Forelimb muscle (tissue), 1 donor: ENCODE measurements at regions not wholly inside any gene's neighbourhood (a gene's known extent, or its start where the extent isn't known, plus 50 kb on each side); places are given as distances from the start of the nearest gene placed in this dataset.
A peak's percentile ranks its signal among the peaks of the same experiment; 100 is the strongest.

Source experiments
- DNase-seq: peaks from one replicate; pipeline ENCODE4 v3.0.0-alpha.2; 2013; ENCODE audit warnings: low read depth

GRCh38 chr3:168162172-168162571, 66.4 kb upstream of the GOLIM4 start:
- no peak for DNase-seq

DNA sequence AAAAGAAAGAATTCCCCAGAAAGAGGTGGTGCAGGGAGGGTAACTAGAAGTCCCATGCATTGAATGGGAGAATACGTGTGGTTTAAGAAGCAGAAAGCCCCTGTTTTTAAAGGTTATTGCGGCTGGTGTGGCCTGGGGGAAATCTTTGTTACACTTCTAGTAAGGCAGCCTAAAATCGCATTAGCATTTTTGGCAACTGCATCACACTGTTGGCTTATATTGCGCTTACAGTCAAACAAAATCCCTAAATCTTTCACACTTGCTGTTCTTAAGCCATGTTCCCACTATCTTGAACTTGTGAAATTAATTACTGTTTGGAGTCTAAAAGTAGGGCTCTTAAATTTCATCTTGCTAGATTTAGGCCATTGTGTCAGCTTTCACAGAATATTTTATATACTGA, 66.0 kb upstream of the GOLIM4 start:
- DNase-seq = peak; percentile 22

- DNase-seq = no peak
These were observed 62.2 kb upstream of the GOLIM4 start for GRCh38 chr3:168157903-168158302.

DNA sequence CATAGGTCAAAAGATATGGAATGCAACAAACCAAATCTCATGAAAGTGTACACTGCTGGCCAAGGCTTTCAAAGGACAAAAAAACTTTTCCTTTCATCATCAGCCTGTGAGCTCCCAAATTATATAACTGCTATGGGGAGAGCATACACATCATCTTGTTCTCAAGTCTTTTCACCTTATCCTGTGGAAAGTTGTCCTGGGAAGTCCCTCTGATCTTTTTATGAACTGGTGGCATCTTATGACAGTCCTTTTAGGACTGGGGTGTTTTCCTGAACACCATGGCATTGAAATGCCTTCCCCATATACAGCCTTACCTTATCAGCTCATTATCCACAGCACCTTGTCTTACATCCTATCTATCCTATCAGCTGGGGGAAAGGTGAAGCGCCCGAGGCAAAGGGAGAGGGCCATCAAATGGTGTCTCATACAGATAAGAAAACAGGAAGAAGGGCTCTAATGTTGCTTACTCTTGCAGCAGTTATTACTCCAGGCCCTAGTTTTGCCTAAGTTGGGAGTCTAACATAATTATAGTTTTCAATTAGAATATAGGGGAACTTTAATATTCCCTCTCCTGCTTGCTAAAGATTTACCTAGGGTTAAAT, 61.5 kb upstream of the GOLIM4 start:
- no peak for DNase-seq

DNA sequence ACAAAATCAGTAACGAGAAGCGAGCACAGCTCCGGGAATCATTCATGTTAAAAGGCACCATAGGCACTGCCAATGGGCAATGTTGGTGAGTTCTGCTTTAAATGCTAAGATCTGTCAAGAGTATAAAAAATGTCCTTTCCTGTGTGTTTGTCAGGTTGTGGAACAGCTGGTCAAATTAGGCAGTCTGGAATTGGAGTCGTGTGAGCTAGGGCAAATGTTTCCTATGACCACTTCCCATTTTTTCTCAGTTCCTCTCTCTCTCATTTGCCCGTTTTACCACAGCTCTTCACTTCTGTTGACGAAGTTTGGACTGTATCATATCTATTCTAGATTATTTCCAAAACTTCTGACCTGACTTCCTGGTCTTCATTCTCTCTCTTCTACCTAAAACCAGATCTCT, 60.8 kb upstream of the GOLIM4 start:
- DNase-seq = no peak

- no peak for DNase-seq
These were observed 59.6 kb upstream of the GOLIM4 start for GRCh38 chr3:168155303-168155702.

- no peak for DNase-seq
These were observed 58.4 kb upstream of the GOLIM4 start for GRCh38 chr3:168154089-168154488.

GRCh38 chr3:168152149-168152548, 56.4 kb upstream of the GOLIM4 start:
- DNase-seq = no peak
